HG03460 (cell line): ENCODE measurements at regions not wholly inside any gene's neighbourhood (a gene's known extent, or its start where the extent isn't known, plus 50 kb on each side); places are given as distances from the start of the nearest gene placed in this dataset.

ENCODE experiments used
- ATAC-seq: cut with Tn5 transposase; IDR thresholded peaks from one replicate; pipeline ENCODE4 v1.9.1; 2021; ENCODE audit not compliant: unreplicated experiment

- no peak for ATAC-seq
Observed at GRCh38 chr14:96727073-96727472, 70.1 kb upstream of the VRK1 start.

- ATAC-seq, result no peak
Observed at GRCh38 chr14:96727491-96727890, 69.7 kb upstream of the VRK1 start.

GRCh38 chr14:96727980-96728717 is 69.0 kb upstream of the VRK1 start:
- ATAC-seq, result no peak

GRCh38 chr14:96729889-96730288 is 67.3 kb upstream of the VRK1 start:
- ATAC-seq, result no peak

GRCh38 chr14:96730386-96730785 is 66.8 kb upstream of the VRK1 start:
- ATAC-seq, result no peak

- no peak for ATAC-seq
Observed at GRCh38 chr14:96734076-96734622, 63.0 kb upstream of the VRK1 start.

GRCh38 chr14:96735526-96735925 is 61.7 kb upstream of the VRK1 start:
- no peak for ATAC-seq

GRCh38 chr14:96736439-96736838 is 60.7 kb upstream of the VRK1 start:
- no peak for ATAC-seq

GRCh38 chr14:96737881-96738280 is 59.3 kb upstream of the VRK1 start:
- ATAC-seq, result no peak

GRCh38 chr14:96739200-96739910 is 57.8 kb upstream of the VRK1 start:
- ATAC-seq, result no peak

- peak; percentile 83 for ATAC-seq
Observed at GRCh38 chr14:96741151-96741977, 55.8 kb upstream of the VRK1 start.

- ATAC-seq, result no peak
Observed at GRCh38 chr14:96744262-96744661, 52.9 kb upstream of the VRK1 start.

GRCh38 chr14:96745500-96746051 is 51.6 kb upstream of the VRK1 start:
- ATAC-seq, result no peak

- ATAC-seq, result no peak
Observed at GRCh38 chr14:96746101-96746500, 51.1 kb upstream of the VRK1 start.

- ATAC-seq, result no peak
Observed at GRCh38 chr14:96747006-96747405, 50.2 kb upstream of the VRK1 start.
